GM12878 (cell line): ENCODE measurements at regions not wholly inside any gene's neighbourhood (a gene's known extent, or its start where the extent isn't known, plus 50 kb on each side); places are given as distances from the start of the nearest gene placed in this dataset.

Experiments
- JUND ChIP-seq: IDR thresholded peaks from 2 replicates; pipeline ENCODE4 v1.6.1; 2012; ENCODE audit warnings: low read depth, mild to moderate bottlenecking, low read length, improper control_type of control experiment, moderate library complexity
- NR2C2 ChIP-seq: IDR thresholded peaks from 2 replicates; pipeline ENCODE4 v1.6.1; 2011; ENCODE audit warnings: borderline replicate concordance, low read depth; ENCODE audit not compliant: control insufficient read depth, insufficient read length
- NRF1 ChIP-seq: conservative IDR thresholded peaks from 2 replicates; pipeline ENCODE4 v1.6.1; 2011; ENCODE audit warnings: mild to moderate bottlenecking, low read depth, low read length, improper control_type of control experiment
- POLR2A ChIP-seq: IDR thresholded peaks from 2 replicates; pipeline ENCODE4 v1.6.1; 2011; ENCODE audit warnings: low read depth, mild to moderate bottlenecking, low read length
- POLR2AphosphoS5 ChIP-seq: IDR thresholded peaks from 2 replicates; pipeline ENCODE4 v1.6.1; 2011; ENCODE audit warnings: mild to moderate bottlenecking, low read length, inconsistent platforms
- SREBF1 ChIP-seq: IDR thresholded peaks from 2 replicates; pipeline ENCODE4 v1.6.1; 2012; ENCODE audit warnings: mild to moderate bottlenecking, low read length
- SUZ12 ChIP-seq: fragments of 200-600 bp; sonication (generic); IDR thresholded peaks from one replicate; pipeline ENCODE4 v1.6.1; 2018; ENCODE audit warnings: antibody characterized with exemption, mild to moderate bottlenecking; ENCODE audit not compliant: unreplicated experiment
- TF ChIP-seq, protein P1 (sequence below), 3 experiments: IDR thresholded peaks in 2 of 3; conservative IDR thresholded peaks in 1 of 3; 2 replicates each; pipeline ENCODE4 v1.5.1; 2011; ENCODE audit warnings: low read depth in 3 of 3, low read length in 3 of 3, mild to moderate bottlenecking in 3 of 3, control low read depth in 2 of 3, moderate library complexity in 2 of 3, inconsistent platforms in 1 of 3, mixed read lengths in 1 of 3; ENCODE audit not compliant: control insufficient read depth in 2 of 3, insufficient read depth in 1 of 3; ENCODE audit errors: extremely low read depth in 1 of 3
- TF ChIP-seq, protein P2 (sequence below): fragments of 450-650 bp; IDR thresholded peaks from 2 replicates; pipeline ENCODE4 v1.6.1; 2017; ENCODE audit warnings: mild to moderate bottlenecking
- TF ChIP-seq, protein P3 (sequence below): IDR thresholded peaks from 2 replicates; pipeline ENCODE4 v1.6.1; 2011; ENCODE audit warnings: borderline replicate concordance, low read depth, mild to moderate bottlenecking, moderate library complexity, low read length; ENCODE audit not compliant: insufficient read depth, poor library complexity, severe bottlenecking
- TF ChIP-seq, protein P4 (sequence below): fragments of 450-650 bp; conservative IDR thresholded peaks from 2 replicates; pipeline ENCODE4 v1.6.1; 2017; ENCODE audit warnings: mild to moderate bottlenecking, moderate library complexity
- TF ChIP-seq, protein P5 (sequence below): fragments of 150-350 bp; IDR thresholded peaks from 2 replicates; pipeline ENCODE4 v1.6.1; 2016; ENCODE audit warnings: low read depth, low read length

DNA sequence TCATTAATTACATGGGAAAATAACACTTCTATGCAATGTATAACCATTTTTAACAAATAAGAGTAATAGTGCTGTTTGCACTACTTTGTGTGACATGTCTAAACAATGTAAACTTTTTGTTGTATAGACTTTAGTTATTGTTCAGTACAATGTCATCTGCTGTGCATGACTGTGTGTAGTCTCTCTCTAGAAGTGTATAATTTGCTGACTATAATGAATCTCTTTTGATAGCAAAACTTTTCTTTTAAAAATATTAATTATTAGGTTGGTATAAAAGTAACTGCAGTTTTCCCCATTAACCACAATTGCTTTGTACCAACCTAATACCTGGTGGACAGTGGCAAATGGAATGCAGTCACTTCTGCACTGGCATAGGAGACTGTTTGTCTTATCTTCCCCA lies 124.2 kb upstream of the SGK1 start:
- TF ChIP-seq POLR2A (no peak), POLR2AphosphoS5 (no peak), NR2C2 (no peak), JUND (no peak), SREBF1 (no peak), SUZ12 (no peak), NRF1 (no peak)
- TF ChIP-seq, protein P1, sequence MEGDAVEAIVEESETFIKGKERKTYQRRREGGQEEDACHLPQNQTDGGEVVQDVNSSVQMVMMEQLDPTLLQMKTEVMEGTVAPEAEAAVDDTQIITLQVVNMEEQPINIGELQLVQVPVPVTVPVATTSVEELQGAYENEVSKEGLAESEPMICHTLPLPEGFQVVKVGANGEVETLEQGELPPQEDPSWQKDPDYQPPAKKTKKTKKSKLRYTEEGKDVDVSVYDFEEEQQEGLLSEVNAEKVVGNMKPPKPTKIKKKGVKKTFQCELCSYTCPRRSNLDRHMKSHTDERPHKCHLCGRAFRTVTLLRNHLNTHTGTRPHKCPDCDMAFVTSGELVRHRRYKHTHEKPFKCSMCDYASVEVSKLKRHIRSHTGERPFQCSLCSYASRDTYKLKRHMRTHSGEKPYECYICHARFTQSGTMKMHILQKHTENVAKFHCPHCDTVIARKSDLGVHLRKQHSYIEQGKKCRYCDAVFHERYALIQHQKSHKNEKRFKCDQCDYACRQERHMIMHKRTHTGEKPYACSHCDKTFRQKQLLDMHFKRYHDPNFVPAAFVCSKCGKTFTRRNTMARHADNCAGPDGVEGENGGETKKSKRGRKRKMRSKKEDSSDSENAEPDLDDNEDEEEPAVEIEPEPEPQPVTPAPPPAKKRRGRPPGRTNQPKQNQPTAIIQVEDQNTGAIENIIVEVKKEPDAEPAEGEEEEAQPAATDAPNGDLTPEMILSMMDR (IDR thresholded peaks at IDR 0.05 in 2 of 3, conservative IDR thresholded peaks at IDR 0.05 in 1 of 3; ENCODE audit: control insufficient read depth in 2 of 3, extremely low read depth in 1 of 3, insufficient read depth in 1 of 3, low read depth in 3 of 3, low read length in 3 of 3) = no peak
- TF ChIP-seq, protein P2, sequence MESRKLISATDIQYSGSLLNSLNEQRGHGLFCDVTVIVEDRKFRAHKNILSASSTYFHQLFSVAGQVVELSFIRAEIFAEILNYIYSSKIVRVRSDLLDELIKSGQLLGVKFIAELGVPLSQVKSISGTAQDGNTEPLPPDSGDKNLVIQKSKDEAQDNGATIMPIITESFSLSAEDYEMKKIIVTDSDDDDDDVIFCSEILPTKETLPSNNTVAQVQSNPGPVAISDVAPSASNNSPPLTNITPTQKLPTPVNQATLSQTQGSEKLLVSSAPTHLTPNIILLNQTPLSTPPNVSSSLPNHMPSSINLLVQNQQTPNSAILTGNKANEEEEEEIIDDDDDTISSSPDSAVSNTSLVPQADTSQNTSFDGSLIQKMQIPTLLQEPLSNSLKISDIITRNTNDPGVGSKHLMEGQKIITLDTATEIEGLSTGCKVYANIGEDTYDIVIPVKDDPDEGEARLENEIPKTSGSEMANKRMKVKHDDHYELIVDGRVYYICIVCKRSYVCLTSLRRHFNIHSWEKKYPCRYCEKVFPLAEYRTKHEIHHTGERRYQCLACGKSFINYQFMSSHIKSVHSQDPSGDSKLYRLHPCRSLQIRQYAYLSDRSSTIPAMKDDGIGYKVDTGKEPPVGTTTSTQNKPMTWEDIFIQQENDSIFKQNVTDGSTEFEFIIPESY = no peak
- TF ChIP-seq, protein P3, sequence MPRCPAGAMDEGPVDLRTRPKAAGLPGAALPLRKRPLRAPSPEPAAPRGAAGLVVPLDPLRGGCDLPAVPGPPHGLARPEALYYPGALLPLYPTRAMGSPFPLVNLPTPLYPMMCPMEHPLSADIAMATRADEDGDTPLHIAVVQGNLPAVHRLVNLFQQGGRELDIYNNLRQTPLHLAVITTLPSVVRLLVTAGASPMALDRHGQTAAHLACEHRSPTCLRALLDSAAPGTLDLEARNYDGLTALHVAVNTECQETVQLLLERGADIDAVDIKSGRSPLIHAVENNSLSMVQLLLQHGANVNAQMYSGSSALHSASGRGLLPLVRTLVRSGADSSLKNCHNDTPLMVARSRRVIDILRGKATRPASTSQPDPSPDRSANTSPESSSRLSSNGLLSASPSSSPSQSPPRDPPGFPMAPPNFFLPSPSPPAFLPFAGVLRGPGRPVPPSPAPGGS = no peak
- TF ChIP-seq, protein P4, sequence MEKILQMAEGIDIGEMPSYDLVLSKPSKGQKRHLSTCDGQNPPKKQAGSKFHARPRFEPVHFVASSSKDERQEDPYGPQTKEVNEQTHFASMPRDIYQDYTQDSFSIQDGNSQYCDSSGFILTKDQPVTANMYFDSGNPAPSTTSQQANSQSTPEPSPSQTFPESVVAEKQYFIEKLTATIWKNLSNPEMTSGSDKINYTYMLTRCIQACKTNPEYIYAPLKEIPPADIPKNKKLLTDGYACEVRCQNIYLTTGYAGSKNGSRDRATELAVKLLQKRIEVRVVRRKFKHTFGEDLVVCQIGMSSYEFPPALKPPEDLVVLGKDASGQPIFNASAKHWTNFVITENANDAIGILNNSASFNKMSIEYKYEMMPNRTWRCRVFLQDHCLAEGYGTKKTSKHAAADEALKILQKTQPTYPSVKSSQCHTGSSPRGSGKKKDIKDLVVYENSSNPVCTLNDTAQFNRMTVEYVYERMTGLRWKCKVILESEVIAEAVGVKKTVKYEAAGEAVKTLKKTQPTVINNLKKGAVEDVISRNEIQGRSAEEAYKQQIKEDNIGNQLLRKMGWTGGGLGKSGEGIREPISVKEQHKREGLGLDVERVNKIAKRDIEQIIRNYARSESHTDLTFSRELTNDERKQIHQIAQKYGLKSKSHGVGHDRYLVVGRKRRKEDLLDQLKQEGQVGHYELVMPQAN = no peak
- TF ChIP-seq, protein P5, sequence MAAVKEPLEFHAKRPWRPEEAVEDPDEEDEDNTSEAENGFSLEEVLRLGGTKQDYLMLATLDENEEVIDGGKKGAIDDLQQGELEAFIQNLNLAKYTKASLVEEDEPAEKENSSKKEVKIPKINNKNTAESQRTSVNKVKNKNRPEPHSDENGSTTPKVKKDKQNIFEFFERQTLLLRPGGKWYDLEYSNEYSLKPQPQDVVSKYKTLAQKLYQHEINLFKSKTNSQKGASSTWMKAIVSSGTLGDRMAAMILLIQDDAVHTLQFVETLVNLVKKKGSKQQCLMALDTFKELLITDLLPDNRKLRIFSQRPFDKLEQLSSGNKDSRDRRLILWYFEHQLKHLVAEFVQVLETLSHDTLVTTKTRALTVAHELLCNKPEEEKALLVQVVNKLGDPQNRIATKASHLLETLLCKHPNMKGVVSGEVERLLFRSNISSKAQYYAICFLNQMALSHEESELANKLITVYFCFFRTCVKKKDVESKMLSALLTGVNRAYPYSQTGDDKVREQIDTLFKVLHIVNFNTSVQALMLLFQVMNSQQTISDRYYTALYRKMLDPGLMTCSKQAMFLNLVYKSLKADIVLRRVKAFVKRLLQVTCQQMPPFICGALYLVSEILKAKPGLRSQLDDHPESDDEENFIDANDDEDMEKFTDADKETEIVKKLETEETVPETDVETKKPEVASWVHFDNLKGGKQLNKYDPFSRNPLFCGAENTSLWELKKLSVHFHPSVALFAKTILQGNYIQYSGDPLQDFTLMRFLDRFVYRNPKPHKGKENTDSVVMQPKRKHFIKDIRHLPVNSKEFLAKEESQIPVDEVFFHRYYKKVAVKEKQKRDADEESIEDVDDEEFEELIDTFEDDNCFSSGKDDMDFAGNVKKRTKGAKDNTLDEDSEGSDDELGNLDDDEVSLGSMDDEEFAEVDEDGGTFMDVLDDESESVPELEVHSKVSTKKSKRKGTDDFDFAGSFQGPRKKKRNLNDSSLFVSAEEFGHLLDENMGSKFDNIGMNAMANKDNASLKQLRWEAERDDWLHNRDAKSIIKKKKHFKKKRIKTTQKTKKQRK = no peak
